HepG2 (cell line): ENCODE measurements at regions not wholly inside any gene's neighbourhood (a gene's known extent, or its start where the extent isn't known, plus 50 kb on each side); places are given as distances from the start of the nearest gene placed in this dataset.

Experiments used
- ATAC-seq: fragments of 200-7000 bp; cut with Tn5 transposase; 3 replicates; pipeline ENCODE4 v1.9.1; 2020; ENCODE audit warnings: mild to moderate bottlenecking, moderate library complexity
- BruUV-seq: library from RNA; stranded (reverse); fragments of 400-500 nt; replicated peaks from 2 replicates; lab custom pipeline; 2021; lab: Mats Ljungman, UMichigan
- CTCF ChIA-PET: fragments of 300-600 bp; formaldehyde crosslinking; extraction: SDS; loops from one replicate; lab custom pipeline; 2021; ENCODE audit warnings: low total read pairs, inconsistent platforms, low intra/inter-chr PET ratio; lab: Yijun Ruan, JAX
- POLR2A ChIA-PET: fragments of 350-600 bp; sonication (Branson Sonifier 250); formaldehyde crosslinking; loops from one replicate; lab custom pipeline; 2020; ENCODE audit warnings: antibody characterized with exemption, inconsistent platforms; lab: Yijun Ruan, JAX
- DNase-seq: peaks from one replicate; pipeline ENCODE4 v3.0.0-alpha.2; 2015; ENCODE audit warnings: low spot score
- FAIRE-seq: peaks from 3 replicates; lab custom pipeline; 2011; peaks lifted over from hg19 to GRCh38; lab: Jason Lieb, UNC
- H2AFZ ChIP-seq: one replicate; pipeline ENCODE4 v1.6.1; 2011; ENCODE audit warnings: low read length, inconsistent platforms
- H3K27ac ChIP-seq: fragments of 300-600 bp; 3 replicates; pipeline ENCODE4 v1.8.0; 2011; ENCODE audit warnings: mixed run types, mild to moderate bottlenecking, mixed read lengths, low read length, inconsistent platforms; ENCODE audit not compliant: insufficient read depth; ENCODE audit errors: extremely low read length
- H3K27me3 ChIP-seq, 2 experiments: fragments of 200-600 bp in 1 of 2; 2 replicates in 1 of 2; 3 replicates in 1 of 2; pipeline versions ENCODE4 v1.6.0 to v1.8.0; 2011; ENCODE audit warnings: low read length in 2 of 2, mild to moderate bottlenecking in 2 of 2, moderate library complexity in 2 of 2, inconsistent platforms in 1 of 2; ENCODE audit not compliant: insufficient read depth in 2 of 2, control insufficient read depth in 1 of 2
- H3K36me3 ChIP-seq, 2 experiments: fragments of 200-600 bp in 1 of 2; replicated peaks in 1 of 2; 2 replicates in 1 of 2; 3 replicates in 1 of 2; pipeline versions ENCODE4 v1.5.1 to v1.8.0; 2011; ENCODE audit warnings: low read length in 2 of 2, inconsistent platforms in 1 of 2; ENCODE audit not compliant: insufficient read depth in 2 of 2, control insufficient read depth in 1 of 2
- H3K4me1 ChIP-seq: 2 replicates; pipeline ENCODE4 v1.5.1; 2012; ENCODE audit warnings: low read length, inconsistent platforms; ENCODE audit not compliant: insufficient read depth
- H3K4me2 ChIP-seq: 2 replicates; pipeline ENCODE4 v1.6.0; 2011; ENCODE audit warnings: low read depth, low read length, inconsistent platforms
- H3K4me3 ChIP-seq, 3 experiments: fragments of 200-600 bp in 1 of 3; sonication (generic), shearing (Covaris generic) in 1 of 3; replicated peaks in 1 of 3; 2 replicates each; pipeline ENCODE4 v1.5.1; 2011 to 2016; ENCODE audit warnings: low read length in 3 of 3, inconsistent platforms in 2 of 3, low read depth in 2 of 3, mild to moderate bottlenecking in 2 of 3, control low read depth in 1 of 3, mixed read lengths in 1 of 3; ENCODE audit not compliant: insufficient read depth in 1 of 3
- H3K79me2 ChIP-seq: one replicate; pipeline ENCODE4 v1.6.1; 2011; ENCODE audit warnings: low read length, inconsistent platforms; ENCODE audit not compliant: insufficient read depth
- H3K9ac ChIP-seq: 2 replicates; pipeline ENCODE4 v1.6.0; 2011; ENCODE audit warnings: mild to moderate bottlenecking, low read depth, low read length, inconsistent platforms; ENCODE audit not compliant: insufficient read depth
- H3K9me3 ChIP-seq: 2 replicates; pipeline ENCODE4 v1.5.1; 2012; ENCODE audit warnings: mild to moderate bottlenecking, low read length
- H4K20me1 ChIP-seq: 2 replicates; pipeline ENCODE4 v1.6.0; 2011; ENCODE audit warnings: inconsistent platforms, mild to moderate bottlenecking, low read length, moderate library complexity; ENCODE audit not compliant: insufficient read depth
- DRAP1 ChIP-seq: IDR thresholded peaks from 2 replicates; pipeline ENCODE4 v1.6.1; 2016; ENCODE audit warnings: missing genetic modification reagents, missing compliant biosample characterization
- GATA4 ChIP-seq: sonication (generic); IDR thresholded peaks from 2 replicates; pipeline ENCODE4 v1.6.1; 2016; ENCODE audit warnings: antibody characterized with exemption, low read depth, borderline replicate concordance
- HNRNPK ChIP-seq: fragments of 200-400 bp; formaldehyde crosslinking; IDR thresholded peaks from 2 replicates; pipeline ENCODE4 v1.6.1; 2018; ENCODE audit warnings: low read length, low read depth, moderate library complexity, mild to moderate bottlenecking; ENCODE audit not compliant: poor library complexity, severe bottlenecking
- IKZF1 ChIP-seq: fragments of 450-650 bp; IDR thresholded peaks from 2 replicates; pipeline ENCODE4 v1.7.1; 2016
- PAXIP1 ChIP-seq: sonication (generic); formaldehyde crosslinking; conservative IDR thresholded peaks from 2 replicates; pipeline ENCODE4 v1.4.0; 2020; ENCODE audit warnings: mild to moderate bottlenecking, missing genetic modification reagents, moderate library complexity
- PHB2 ChIP-seq: fragments of 450-650 bp; IDR thresholded peaks from 2 replicates; pipeline ENCODE4 v1.6.1; 2018; ENCODE audit not compliant: partially characterized antibody
- RXRB ChIP-seq: IDR thresholded peaks from 2 replicates; pipeline ENCODE4 v1.6.1; 2016; ENCODE audit warnings: borderline replicate concordance, missing genetic modification reagents, missing compliant biosample characterization
- TMF1 ChIP-seq: sonication (generic); formaldehyde crosslinking; IDR thresholded peaks from 2 replicates; pipeline ENCODE4 v1.8.1; 2022; ENCODE audit warnings: low read depth, missing genetic modification reagents
- ZNF275 ChIP-seq: sonication (generic); formaldehyde crosslinking; IDR thresholded peaks from 2 replicates; pipeline ENCODE4 v1.8.0; 2022; ENCODE audit warnings: missing genetic modification reagents, mild to moderate bottlenecking, inconsistent platforms, borderline replicate concordance
- ZNF607 ChIP-seq: sonication (generic); formaldehyde crosslinking; IDR thresholded peaks from 2 replicates; pipeline ENCODE4 v1.5.1; 2020; ENCODE audit warnings: missing genetic modification reagents, mild to moderate bottlenecking, borderline replicate concordance
- ZNF83 ChIP-seq: sonication (generic); formaldehyde crosslinking; IDR thresholded peaks from 2 replicates; pipeline ENCODE4 v1.4.0; 2020; ENCODE audit warnings: missing genetic modification reagents, mild to moderate bottlenecking, borderline replicate concordance
- ZNF841 ChIP-seq: sonication (generic); formaldehyde crosslinking; IDR thresholded peaks from 2 replicates; pipeline ENCODE4 v1.8.1; 2023; ENCODE audit warnings: missing genetic modification reagents, borderline replicate concordance
- ZSCAN29 ChIP-seq: sonication (generic); formaldehyde crosslinking; conservative IDR thresholded peaks from 2 replicates; pipeline ENCODE4 v1.4.0; 2020; ENCODE audit warnings: mild to moderate bottlenecking, missing genetic modification reagents
- WGBS: methylation state at CpG from one replicate; pipeline ENCODE4 v1.1.6; 2017; ENCODE audit warnings: low lambda C conversion rate; 5-methylcytosine and 5-hydroxymethylcytosine counted together
- in situ Hi-C: cut with HindIII; loops from 2 replicates; pipeline ENCODE4 v1.10.0; 2017; ENCODE audit warnings: low pct_unique_long_range_greater_than_20kb; ENCODE audit not compliant: extremely low pct_ligation_motif_present
- intact Hi-C: fragments of 100-400 bp; cut with micrococcal nuclease; formaldehyde crosslinking; loops from one replicate; pipeline ENCODE4 v1.10.0; 2022; ENCODE audit not compliant: unreplicated experiment

DNA sequence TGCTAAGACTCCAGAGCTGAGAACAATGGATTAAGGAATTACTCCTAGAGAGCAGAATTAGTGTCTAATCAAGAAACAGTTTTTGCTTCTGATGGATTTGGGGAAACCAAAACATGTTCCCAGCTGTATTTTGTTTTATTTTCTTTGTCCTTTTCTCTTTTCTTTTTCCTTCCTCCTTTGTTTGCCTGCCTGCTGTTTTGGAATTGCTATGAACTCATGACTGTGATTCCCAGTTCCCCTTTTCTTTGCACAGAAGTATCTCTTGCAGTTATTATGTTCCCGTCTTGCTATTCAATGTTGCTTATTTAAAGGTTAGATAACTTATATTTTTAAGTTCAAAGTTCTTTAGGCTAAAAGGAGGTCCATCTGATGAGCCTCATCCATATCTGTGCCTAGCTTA, 77.0 kb upstream of the GBE1 start:
- Histone ChIP-seq H3K27ac (no peak overlapping the region), H3K27me3 (no peaks in the 10 kb centered on the region), H3K4me1 (no peaks in the 10 kb centered on the region), H2AFZ (no peak overlapping the region), H3K79me2 (no peaks in the 10 kb centered on the region), H3K9ac (no peak overlapping the region), H3K4me3 (no peak overlapping the region), H3K9me3 (no peaks in the 10 kb centered on the region), H3K36me3 (no peaks in the 10 kb centered on the region), H3K4me2 (no peak overlapping the region), H4K20me1 (no peaks in the 10 kb centered on the region)
- in situ Hi-C loops (no loop called here), intact Hi-C loops (no loop called here)
- TF ChIP-seq TMF1 = no peak
- no peak for TF ChIP-seq ZNF607 (CRISPR knock-in tag)
- no peak for TF ChIP-seq GATA4
- TF ChIP-seq IKZF1 = no peak
- no peak for TF ChIP-seq PAXIP1
- no peak for TF ChIP-seq RXRB (CRISPR knock-in tag)
- no peak for TF ChIP-seq ZNF83 (CRISPR knock-in tag)
- no peak for TF ChIP-seq DRAP1 (CRISPR knock-in tag)
- no peak for TF ChIP-seq PHB2
- no peak for TF ChIP-seq ZNF841
- TF ChIP-seq HNRNPK = no peak
- TF ChIP-seq ZNF275 = no peak
- TF ChIP-seq ZSCAN29 (CRISPR knock-in tag) = no peak
- CTCF ChIA-PET = no interaction called here
- no peak for DNase-seq
- WGBS = 0% methylated on average over 1 of the region's 1 CpG
- no peak for FAIRE-seq
- no TSS peak for BruUV-seq
- POLR2A ChIA-PET = no interaction called here
- ATAC-seq = no peak
